H4 (cell line): ENCODE measurements at regions not wholly inside any gene's neighbourhood (a gene's known extent, or its start where the extent isn't known, plus 50 kb on each side); places are given as distances from the start of the nearest gene placed in this dataset.

Experiments used
- DNase-seq: peaks from one replicate; pipeline ENCODE4 v3.0.0-alpha.2; 2015; ENCODE audit warnings: low spot score

- DNase-seq, result no peak
Observed at GRCh38 chr14:104356020-104356737, 217.8 kb downstream of the KIF26A start.

- no peak for DNase-seq
Observed at GRCh38 chr14:104356738-104357688, 218.6 kb downstream of the KIF26A start.

- DNase-seq, result no peak
Observed at GRCh38 chr14:104357689-104358527, 219.5 kb downstream of the KIF26A start.

- DNase-seq, result no peak
Observed at GRCh38 chr14:104358528-104359300, 220.3 kb downstream of the KIF26A start.

GRCh38 chr14:104359301-104359968 is 220.1 kb upstream of the C14orf180 start:
- DNase-seq, result no peak

- DNase-seq, result no peak
Observed at GRCh38 chr14:104359969-104360442, 219.6 kb upstream of the C14orf180 start.

GRCh38 chr14:104360501-104360900 is 219.1 kb upstream of the C14orf180 start:
- no peak for DNase-seq

- DNase-seq, result no peak
Observed at GRCh38 chr14:104361101-104361591, 218.4 kb upstream of the C14orf180 start.

- no peak for DNase-seq
Observed at GRCh38 chr14:104361921-104362681, 217.5 kb upstream of the C14orf180 start.

- DNase-seq, result no peak
Observed at GRCh38 chr14:104362761-104363605, 216.6 kb upstream of the C14orf180 start.

- DNase-seq, result no peak
Observed at GRCh38 chr14:104363891-104364760, 215.4 kb upstream of the C14orf180 start.

GRCh38 chr14:104364830-104365229 is 214.7 kb upstream of the C14orf180 start:
- no peak for DNase-seq

GRCh38 chr14:104366931-104367865 is 212.4 kb upstream of the C14orf180 start:
- no peak for DNase-seq

- no peak for DNase-seq
Observed at GRCh38 chr14:104367866-104368750, 211.5 kb upstream of the C14orf180 start.

- no peak for DNase-seq
Observed at GRCh38 chr14:104368751-104369100, 210.8 kb upstream of the C14orf180 start.
